Neural progenitor cell (in vitro differentiated cells): ENCODE measurements at regions not wholly inside any gene's neighbourhood (a gene's known extent, or its start where the extent isn't known, plus 50 kb on each side); places are given as distances from the start of the nearest gene placed in this dataset.
A peak's percentile ranks its signal among the peaks of the same experiment; 100 is the strongest.

ENCODE experiments used
- DNase-seq: peaks from one replicate; pipeline ENCODE4 v3.0.0-alpha.2; 2016; ENCODE audit warnings: low spot score
- H2AFZ ChIP-seq: fragments of 200-600 bp; sonication (generic); replicated peaks from 2 replicates; pipeline ENCODE4 v1.6.1; 2016; ENCODE audit warnings: antibody characterized with exemption
- H3F3A ChIP-seq: fragments of 200-600 bp; sonication (generic); 2 replicates; pipeline ENCODE4 v1.6.1; 2016; ENCODE audit warnings: antibody characterized with exemption, low read depth
- H3K27ac ChIP-seq: fragments of 200-600 bp; sonication (generic); 2 replicates; pipeline ENCODE4 v1.5.1; 2016; ENCODE audit warnings: mild to moderate bottlenecking
- H3K27me3 ChIP-seq: fragments of 200-600 bp; sonication (generic); 2 replicates; pipeline ENCODE4 v1.6.1; 2016; ENCODE audit warnings: mild to moderate bottlenecking, moderate library complexity
- H3K36me3 ChIP-seq: fragments of 200-600 bp; sonication (generic); 2 replicates; pipeline ENCODE4 v1.5.1; 2016
- H3K4me1 ChIP-seq: fragments of 200-600 bp; sonication (generic); 2 replicates; pipeline ENCODE4 v1.6.1; 2016; ENCODE audit warnings: mixed run types
- H3K4me2 ChIP-seq: fragments of 200-600 bp; sonication (generic); 2 replicates; pipeline ENCODE4 v1.6.1; 2016
- H3K4me3 ChIP-seq: fragments of 200-600 bp; sonication (generic); 2 replicates; pipeline ENCODE4 v1.5.1; 2016
- H3K79me2 ChIP-seq: fragments of 200-600 bp; sonication (generic); 2 replicates; pipeline ENCODE4 v1.6.1; 2016; ENCODE audit warnings: low read depth
- H3K9ac ChIP-seq: fragments of 200-600 bp; sonication (generic); 2 replicates; pipeline ENCODE4 v1.6.1; 2016
- H3K9me3 ChIP-seq: fragments of 200-600 bp; sonication (generic); 2 replicates; pipeline ENCODE4 v1.5.1; 2016; ENCODE audit warnings: low read depth
- H4K20me1 ChIP-seq: fragments of 200-600 bp; sonication (generic); 2 replicates; pipeline ENCODE4 v1.6.1; 2016; ENCODE audit warnings: low read depth
- H3K27ac Mint-ChIP-seq: 3 replicates; pipeline ENCODE4 v1.8.0; 2021; ENCODE audit warnings: mixed read lengths
- H3K27me3 Mint-ChIP-seq: 2 replicates; pipeline ENCODE4 v1.8.0; 2022; ENCODE audit warnings: low read depth, mild to moderate bottlenecking, inconsistent platforms, moderate library complexity, mixed read lengths; ENCODE audit not compliant: insufficient read depth
- H3K36me3 Mint-ChIP-seq: 3 replicates; pipeline ENCODE4 v1.8.0; 2021; ENCODE audit warnings: mixed read lengths
- H3K4me1 Mint-ChIP-seq: 3 replicates; pipeline ENCODE4 v1.8.0; 2021; ENCODE audit warnings: mixed read lengths
- H3K4me3 Mint-ChIP-seq: 3 replicates; pipeline ENCODE4 v1.8.0; 2021; ENCODE audit warnings: mild to moderate bottlenecking, moderate library complexity, mixed read lengths
- H3K9me3 Mint-ChIP-seq: 3 replicates; pipeline ENCODE4 v1.8.0; 2020; ENCODE audit warnings: mixed read lengths
- CTCF ChIP-seq: fragments of 200-600 bp; sonication (generic); IDR thresholded peaks from 2 replicates; pipeline ENCODE4 v1.5.1; 2017; ENCODE audit warnings: antibody characterized with exemption, mild to moderate bottlenecking
- EZH2 ChIP-seq: fragments of 200-600 bp; sonication (generic); IDR thresholded peaks from 2 replicates; pipeline ENCODE4 v1.6.1; 2017; ENCODE audit warnings: antibody characterized with exemption, mild to moderate bottlenecking, moderate library complexity
- EZH2phosphoT487 ChIP-seq: fragments of 200-600 bp; sonication (generic); IDR thresholded peaks from 2 replicates; pipeline ENCODE4 v1.6.1; 2017; ENCODE audit warnings: antibody characterized with exemption

DNA sequence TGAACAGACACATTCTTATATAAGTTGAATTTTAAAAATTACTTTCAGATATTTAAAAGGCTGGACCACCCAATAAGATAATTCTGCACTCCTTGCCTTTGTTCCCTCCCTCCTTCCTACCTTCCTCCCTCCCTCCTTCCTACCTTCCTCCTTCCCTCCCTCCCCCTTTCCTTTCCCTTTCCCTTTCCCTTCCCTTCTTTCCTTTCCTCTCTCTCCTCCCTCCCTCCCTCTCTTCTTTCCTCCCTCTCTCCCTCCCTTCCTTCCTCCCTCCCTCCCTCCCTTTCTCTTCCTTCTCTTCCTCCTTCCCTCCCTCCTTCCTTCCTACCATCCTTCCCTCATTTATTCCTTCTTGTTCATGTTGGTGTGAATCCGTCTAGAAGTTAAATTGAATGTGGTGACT is 93.0 kb downstream of the ATP6V1G3 start:
- Mint-ChIP-seq H3K27ac (no peak overlapping the region), H3K9me3 (no peaks in the 10 kb centered on the region), H3K4me3 (no peak overlapping the region), H3K4me1 (peaks cover 10% of the 10 kb centered on the region), H3K27me3 (no peaks in the 10 kb centered on the region), H3K36me3 (no peaks in the 10 kb centered on the region)
- Histone ChIP-seq H3K4me1 (no peaks in the 10 kb centered on the region), H3K4me2 (no peak overlapping the region), H3K27ac (no peak overlapping the region), H3K9me3 (no peaks in the 10 kb centered on the region), H3K79me2 (no peaks in the 10 kb centered on the region), H3F3A (no peaks in the 10 kb centered on the region), H3K27me3 (no peaks in the 10 kb centered on the region), H2AFZ (no peak overlapping the region), H3K4me3 (no peak overlapping the region), H3K36me3 (no peaks in the 10 kb centered on the region), H3K9ac (no peak overlapping the region), H4K20me1 (no peaks in the 10 kb centered on the region)
- DNase-seq, result no peak
- TF ChIP-seq EZH2phosphoT487, result no peak
- no peak for TF ChIP-seq CTCF
- no peak for TF ChIP-seq EZH2

- no peaks in the 10 kb centered on the region for H3K36me3 ChIP-seq
- no peaks in the 10 kb centered on the region for H3K9me3 Mint-ChIP-seq
- DNase-seq, result peak; percentile 42
- H3K9ac ChIP-seq, result no peak overlapping the region
- H3K27me3 ChIP-seq, result no peaks in the 10 kb centered on the region
- H3K4me1 Mint-ChIP-seq, result peaks cover 10% of the 10 kb centered on the region
- no peaks in the 10 kb centered on the region for H3K9me3 ChIP-seq
- H3K4me1 ChIP-seq, result no peaks in the 10 kb centered on the region
- no peaks in the 10 kb centered on the region for H3K79me2 ChIP-seq
- no peaks in the 10 kb centered on the region for H3K27me3 Mint-ChIP-seq
- H3K4me3 ChIP-seq, result no peak overlapping the region
- no peaks in the 10 kb centered on the region for H3K36me3 Mint-ChIP-seq
- H3K4me2 ChIP-seq, result no peak overlapping the region
- H3F3A ChIP-seq, result no peaks in the 10 kb centered on the region
- no peak overlapping the region for H3K4me3 Mint-ChIP-seq
- H3K27ac ChIP-seq, result no peak overlapping the region
- H3K27ac Mint-ChIP-seq, result no peak overlapping the region
- no peak for TF ChIP-seq CTCF
- no peak for TF ChIP-seq EZH2phosphoT487
- TF ChIP-seq EZH2, result no peak
- no peaks in the 10 kb centered on the region for H4K20me1 ChIP-seq
- H2AFZ ChIP-seq, result no peak overlapping the region
Observed at GRCh38 chr1:198445872-198446271, 94.6 kb downstream of the ATP6V1G3 start.

GRCh38 chr1:198444792-198445191 is 95.7 kb downstream of the ATP6V1G3 start:
- no peaks in the 10 kb centered on the region for H3K36me3 Mint-ChIP-seq
- Histone ChIP-seq H3K9ac (no peak overlapping the region), H3K4me1 (no peaks in the 10 kb centered on the region), H3K4me2 (no peak overlapping the region), H4K20me1 (no peaks in the 10 kb centered on the region), H3K79me2 (no peaks in the 10 kb centered on the region), H3K27ac (no peak overlapping the region), H3K4me3 (no peak overlapping the region), H3K36me3 (no peaks in the 10 kb centered on the region), H3K9me3 (no peaks in the 10 kb centered on the region), H2AFZ (no peak overlapping the region), H3F3A (no peaks in the 10 kb centered on the region), H3K27me3 (no peaks in the 10 kb centered on the region)
- H3K4me1 Mint-ChIP-seq, result peaks cover 10% of the 10 kb centered on the region
- no peak overlapping the region for H3K4me3 Mint-ChIP-seq
- H3K9me3 Mint-ChIP-seq, result no peaks in the 10 kb centered on the region
- no peak overlapping the region for H3K27ac Mint-ChIP-seq
- no peaks in the 10 kb centered on the region for H3K27me3 Mint-ChIP-seq
- TF ChIP-seq EZH2 (no peak), CTCF (no peak), EZH2phosphoT487 (no peak)
- no peak for DNase-seq
